Activated B cell treated with CpG ODN at 0.5 μM for 24 hours (primary cell): ENCODE measurements at regions not wholly inside any gene's neighbourhood (a gene's known extent, or its start where the extent isn't known, plus 50 kb on each side); places are given as distances from the start of the nearest gene placed in this dataset.
"Not testable (repeated sequence)": the region's sequence is repeated elsewhere in the genome, so short reads cannot be mapped to it uniquely, and the experiment has no call there.

Experiments used
- ATAC-seq: fragments of 200-7000 bp; cut with Tn5 transposase; one replicate; pipeline ENCODE4 v1.10.0; 2021; ENCODE audit warnings: low read depth, mild to moderate bottlenecking, moderate library complexity
- CTCF ChIA-PET: fragments of 350-600 bp; sonication (Branson Sonifier 250); formaldehyde crosslinking; loops from one replicate; lab custom pipeline; 2021; ENCODE audit warnings: antibody characterized with exemption; lab: Charles Lee
- POLR2A ChIA-PET: fragments of 350-600 bp; sonication (Branson Sonifier 250); formaldehyde crosslinking; loops from one replicate; lab custom pipeline; 2021; ENCODE audit warnings: antibody characterized with exemption; lab: Charles Lee
- DNase-seq: peaks from one replicate; pipeline ENCODE4 v3.0.0; 2022
- H3K27ac Mint-ChIP-seq: one replicate; pipeline ENCODE4 v1.8.0; 2020; ENCODE audit warnings: mixed read lengths
- H3K27me3 Mint-ChIP-seq: one replicate; pipeline ENCODE4 v1.8.0; 2021; ENCODE audit warnings: mixed read lengths
- H3K36me3 Mint-ChIP-seq: one replicate; pipeline ENCODE4 v1.8.0; 2021; ENCODE audit warnings: low read depth, mixed read lengths
- H3K4me1 Mint-ChIP-seq: one replicate; pipeline ENCODE4 v1.8.0; 2021; ENCODE audit warnings: mixed read lengths
- H3K4me3 Mint-ChIP-seq: one replicate; pipeline ENCODE4 v1.8.0; 2020; ENCODE audit warnings: mild to moderate bottlenecking, mixed read lengths
- H3K9me3 Mint-ChIP-seq: one replicate; pipeline ENCODE4 v1.8.0; 2020; ENCODE audit warnings: mixed read lengths
- CTCF ChIP-seq: fragments of 200-600 bp; IDR thresholded peaks from one replicate; pipeline ENCODE4 v1.8.0; 2022; ENCODE audit warnings: antibody characterized with exemption, mild to moderate bottlenecking
- intact Hi-C: fragments of 100-400 bp; cut with micrococcal nuclease; formaldehyde crosslinking; loops from one replicate; pipeline ENCODE4 v1.15.1; 2024

DNA sequence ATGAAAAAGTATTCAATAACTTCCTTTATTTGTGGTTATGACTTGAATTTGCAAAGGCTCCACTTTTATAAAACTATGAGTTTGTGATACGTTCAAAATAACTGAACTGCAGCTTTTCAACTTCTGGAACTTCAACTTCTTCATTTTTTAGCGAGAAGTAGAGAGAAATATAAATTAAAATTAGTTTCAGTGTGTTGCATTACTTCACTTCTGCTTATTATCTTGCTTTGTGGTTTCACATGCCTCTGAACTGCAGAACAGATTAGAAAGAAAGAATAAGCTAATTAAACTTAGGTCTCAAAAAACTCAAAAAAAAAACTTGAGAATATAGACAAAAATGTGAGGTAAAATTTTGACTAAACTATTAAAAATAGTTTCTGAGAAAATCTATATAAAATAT lies 1073.4 kb downstream of the PCDH17 start:
- Mint-ChIP-seq H3K27ac (no peak overlapping the region), H3K36me3 (no peaks in the 10 kb centered on the region), H3K27me3 (no peaks in the 10 kb centered on the region), H3K4me3 (no peak overlapping the region), H3K9me3 (peaks cover 12% of the 10 kb centered on the region), H3K4me1 (no peaks in the 10 kb centered on the region)
- ChIA-PET CTCF (no interaction called here), POLR2A (no interaction called here)
- ATAC-seq (no peak), DNase-seq (no peak)
- intact Hi-C loops: no loop called here
- TF ChIP-seq CTCF: no peak

- ChIA-PET CTCF (no interaction called here), POLR2A (no interaction called here)
- Mint-ChIP-seq H3K27me3 (no peaks in the 10 kb centered on the region), H3K36me3 (no peaks in the 10 kb centered on the region), H3K4me3 (no peak overlapping the region), H3K4me1 (no peaks in the 10 kb centered on the region), H3K27ac (no peak overlapping the region), H3K9me3 (peaks cover 12% of the 10 kb centered on the region)
- intact Hi-C loops: no loop called here
- no peak for TF ChIP-seq CTCF
- ATAC-seq (no peak), DNase-seq (no peak)
Observed at GRCh38 chr13:58706421-58706820, 1074.9 kb downstream of the PCDH17 start.

DNA sequence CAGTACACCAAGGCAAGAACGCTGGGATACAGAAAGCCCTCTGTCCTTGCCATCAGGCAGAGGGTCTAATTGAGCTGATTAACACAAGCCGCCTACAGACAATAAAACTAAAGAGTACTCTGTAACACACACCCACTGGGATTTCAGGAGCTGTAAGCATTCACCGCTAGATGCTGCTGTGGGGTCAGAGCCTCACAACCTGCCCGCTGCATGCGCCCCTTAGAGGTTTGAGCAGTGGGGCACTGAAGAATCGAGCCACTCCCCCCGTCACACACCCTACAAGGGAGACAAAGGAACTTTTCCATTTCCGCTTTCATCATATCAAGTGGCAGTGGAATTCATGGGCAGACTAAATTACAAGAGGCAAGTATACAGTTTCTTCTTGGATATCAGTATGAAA lies 1080.6 kb downstream of the PCDH17 start:
- DNase-seq: no peak
- Mint-ChIP-seq H3K4me3 (no peak overlapping the region), H3K36me3 (no peaks in the 10 kb centered on the region)

DNA sequence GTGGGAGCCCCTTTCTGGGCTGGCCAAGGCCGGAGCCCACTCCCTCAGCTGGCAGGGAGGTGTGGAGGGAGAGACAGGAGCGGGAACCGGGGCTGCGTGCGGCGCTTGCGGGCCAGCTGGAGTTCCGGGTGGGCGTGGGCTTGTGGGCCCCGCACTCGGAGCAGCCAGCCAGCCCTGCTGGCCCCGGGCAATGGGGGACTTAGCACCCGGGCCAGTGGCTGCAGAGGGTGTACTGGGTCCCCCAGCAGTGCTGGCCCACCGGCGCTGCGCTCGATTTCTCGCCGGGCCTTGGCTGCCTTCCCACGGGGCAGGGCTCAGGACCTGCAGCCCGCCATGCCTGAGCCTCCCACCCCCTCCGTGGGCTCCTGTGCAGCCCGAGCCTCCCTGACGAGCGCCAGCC lies 1082.5 kb downstream of the PCDH17 start:
- ATAC-seq, H3K4me1 Mint-ChIP-seq, H3K9me3 Mint-ChIP-seq, DNase-seq, POLR2A ChIA-PET, H3K36me3 Mint-ChIP-seq, intact Hi-C loops, H3K4me3 Mint-ChIP-seq, H3K27ac Mint-ChIP-seq, H3K27me3 Mint-ChIP-seq, CTCF ChIA-PET: not testable (repeated sequence)

More for the DNA sequence above, 1080.6 kb downstream of the PCDH17 start:
- intact Hi-C loops: no loop called here
- ChIA-PET CTCF (no interaction called here), POLR2A (no interaction called here)
- Mint-ChIP-seq H3K27me3 (no peaks in the 10 kb centered on the region), H3K4me1 (no peaks in the 10 kb centered on the region), H3K27ac (no peak overlapping the region), H3K9me3 (peaks cover 7% of the 10 kb centered on the region)
- no peak for ATAC-seq
- TF ChIP-seq CTCF: no peak

DNA sequence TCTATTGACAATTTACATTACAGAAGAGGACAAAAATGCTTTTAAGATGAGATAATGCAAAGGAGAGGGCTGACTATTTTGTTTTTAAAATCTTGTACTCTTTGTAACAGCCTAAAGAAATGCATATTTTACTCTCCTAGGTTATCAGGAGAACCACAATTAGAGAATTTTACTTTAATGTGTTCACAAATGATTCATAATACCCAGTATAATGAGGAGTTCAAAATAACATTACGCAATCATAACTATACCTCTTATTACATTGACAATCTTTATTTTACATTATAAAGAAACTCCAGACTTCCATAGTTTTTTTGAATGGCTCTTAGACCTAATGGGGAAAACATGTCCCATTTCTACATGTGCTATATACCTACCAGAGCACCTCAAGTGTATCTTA lies 1089.7 kb downstream of the PCDH17 start:
- intact Hi-C loops: no loop called here
- ATAC-seq (no peak), DNase-seq (no peak)
- no peaks in the 10 kb centered on the region for H3K36me3 Mint-ChIP-seq
- ChIA-PET POLR2A (no interaction called here), CTCF (no interaction called here)
- no peak overlapping the region for H3K27ac Mint-ChIP-seq
- no peak overlapping the region for H3K4me3 Mint-ChIP-seq
- no peak for TF ChIP-seq CTCF
- H3K4me1 Mint-ChIP-seq: no peaks in the 10 kb centered on the region
- no peaks in the 10 kb centered on the region for H3K27me3 Mint-ChIP-seq
- no peaks in the 10 kb centered on the region for H3K9me3 Mint-ChIP-seq

GRCh38 chr13:58728126-58728525 lies 1096.6 kb downstream of the PCDH17 start:
- no peak for ATAC-seq
- TF ChIP-seq CTCF: no peak
- Mint-ChIP-seq H3K27ac (no peak overlapping the region), H3K9me3 (peaks cover 5% of the 10 kb centered on the region), H3K4me1 (no peaks in the 10 kb centered on the region), H3K4me3 (no peak overlapping the region), H3K27me3 (no peaks in the 10 kb centered on the region), H3K36me3 (no peaks in the 10 kb centered on the region)
- ChIA-PET POLR2A (no interaction called here), CTCF (no interaction called here)
- intact Hi-C loops: no loop called here
- DNase-seq: no peak
